ENCODE measurements at regions not wholly inside any gene's neighbourhood (a gene's known extent, or its start where the extent isn't known, plus 50 kb on each side); places are given as distances from the start of the nearest gene placed in this dataset.

DNA sequence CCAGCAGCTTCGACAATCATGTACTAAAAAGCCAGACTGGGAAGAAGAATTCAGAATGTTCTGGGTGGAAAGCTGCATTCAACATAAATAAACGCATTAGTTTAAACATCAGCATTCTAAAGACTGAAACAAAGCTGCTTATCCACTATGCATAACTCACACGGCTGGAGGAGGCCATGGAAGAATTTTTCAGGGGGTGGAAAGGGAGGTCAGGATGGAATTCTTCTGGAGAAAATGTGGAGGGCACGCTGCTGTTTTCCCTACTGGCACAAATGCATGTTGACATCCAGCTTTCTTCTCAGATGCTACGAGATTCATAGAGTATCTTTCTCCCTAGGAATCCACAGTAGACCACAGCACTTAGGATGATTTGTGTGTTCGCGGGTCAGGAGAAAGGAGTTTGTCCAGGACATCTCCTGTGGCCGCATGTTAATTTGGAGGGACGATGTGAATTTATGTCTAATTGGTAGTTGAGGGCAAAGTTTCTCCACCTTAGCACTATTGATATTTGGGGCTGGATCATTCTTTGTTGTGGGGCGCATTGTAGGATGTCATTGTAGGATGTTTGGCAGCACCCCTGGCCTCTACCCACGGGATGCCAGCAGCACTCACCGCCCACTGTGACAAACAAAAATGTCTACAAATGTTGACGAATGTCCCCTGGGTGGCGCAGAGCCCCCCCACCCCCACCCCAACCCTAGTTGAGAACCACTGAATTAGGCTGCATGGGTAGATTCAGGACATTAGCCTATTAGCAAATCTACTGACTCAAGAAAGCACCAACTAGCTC is 86.5 kb upstream of the KAZN start:
- no peak for ATAC-seq

DNA sequence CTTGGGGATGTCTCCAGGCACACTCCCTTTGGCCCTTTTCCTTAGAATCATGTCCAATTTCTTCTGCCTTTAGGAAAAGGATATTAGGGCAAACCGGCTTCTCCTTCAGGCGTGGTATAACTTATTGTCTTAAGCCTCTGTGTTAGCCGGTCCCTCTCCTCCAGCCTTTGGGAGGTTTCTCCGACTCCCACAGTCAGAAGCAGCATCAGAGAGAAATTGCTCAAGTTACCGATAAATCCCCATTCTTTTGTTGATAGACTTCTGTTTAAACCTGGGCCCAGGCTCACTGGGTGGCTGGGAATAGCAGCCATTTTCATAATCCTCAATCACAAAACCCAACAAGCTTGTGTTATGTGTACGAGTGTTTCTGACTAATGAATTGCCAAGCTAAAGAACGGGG is 85.4 kb upstream of the KAZN start:
- intact Hi-C loops (cut with DNase I), result no loop called here
- DNase-seq (no peak), ATAC-seq (no peak)

More for the DNA sequence above, 86.5 kb upstream of the KAZN start:
- DNase-seq, result no peak
- intact Hi-C loops (cut with DNase I), result no loop called here

DNA sequence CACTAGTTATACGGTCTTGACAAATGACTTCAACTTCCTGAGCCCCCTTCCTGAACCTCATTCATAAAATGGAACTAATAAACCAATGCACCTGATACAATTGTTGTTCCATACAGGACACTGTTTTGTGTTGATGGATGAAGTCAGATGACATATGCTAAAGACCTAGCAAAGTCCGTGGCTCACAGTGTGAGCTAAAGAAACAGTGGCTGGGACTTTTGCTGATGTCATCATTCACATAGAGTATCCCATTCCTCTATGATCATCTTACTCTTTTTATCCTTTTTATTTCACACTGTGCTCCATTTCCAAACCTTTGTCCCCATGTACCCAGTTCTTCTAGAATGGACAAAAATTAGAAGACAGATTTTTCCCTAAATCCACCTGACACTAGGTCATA is 83.7 kb upstream of the KAZN start:
- no peak for DNase-seq
- intact Hi-C loops (cut with DNase I), result no loop called here
- no peak for ATAC-seq

DNA sequence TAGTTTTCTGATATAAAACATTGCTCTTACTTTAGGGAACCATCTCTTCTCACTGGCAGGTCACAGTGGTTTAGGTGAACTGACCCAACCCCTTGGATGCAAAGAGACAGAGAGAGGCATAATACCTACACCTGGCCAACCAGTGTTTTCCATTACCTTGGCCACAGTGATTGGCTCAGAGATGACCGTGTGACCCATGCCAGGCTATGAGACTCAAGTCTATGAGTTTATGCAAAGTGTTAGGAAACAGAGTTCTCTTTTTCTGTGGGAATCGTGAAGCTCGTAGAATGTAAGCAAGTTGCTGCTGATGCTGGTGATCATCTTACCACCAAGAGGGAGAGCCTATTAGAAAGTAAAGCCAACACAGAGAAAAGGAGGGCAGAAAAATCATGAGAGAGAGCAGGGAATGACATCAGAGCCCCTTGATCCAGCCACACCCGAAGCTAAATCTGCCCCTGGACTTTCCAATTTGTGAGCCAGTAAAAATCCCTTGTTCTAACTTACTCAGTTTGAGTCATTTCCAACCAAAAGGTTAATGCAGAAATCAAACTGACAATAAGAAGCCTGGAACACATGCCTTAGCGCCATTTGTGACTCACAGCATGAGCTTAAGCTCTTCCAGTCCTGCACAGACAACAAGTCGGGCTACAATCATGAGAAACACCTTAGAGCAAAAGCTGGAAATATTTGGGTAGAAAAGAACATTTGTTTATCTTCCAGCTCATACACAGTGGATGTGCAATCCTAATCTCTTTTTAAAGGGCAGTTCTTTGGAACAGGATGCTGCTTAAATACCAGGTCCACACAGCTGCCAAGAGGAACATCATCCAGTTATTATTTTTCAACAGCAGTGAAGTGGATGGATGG is 81.3 kb upstream of the KAZN start:
- DNase-seq, result peak; percentile 55
- intact Hi-C loops (cut with DNase I), result no loop called here

DNA sequence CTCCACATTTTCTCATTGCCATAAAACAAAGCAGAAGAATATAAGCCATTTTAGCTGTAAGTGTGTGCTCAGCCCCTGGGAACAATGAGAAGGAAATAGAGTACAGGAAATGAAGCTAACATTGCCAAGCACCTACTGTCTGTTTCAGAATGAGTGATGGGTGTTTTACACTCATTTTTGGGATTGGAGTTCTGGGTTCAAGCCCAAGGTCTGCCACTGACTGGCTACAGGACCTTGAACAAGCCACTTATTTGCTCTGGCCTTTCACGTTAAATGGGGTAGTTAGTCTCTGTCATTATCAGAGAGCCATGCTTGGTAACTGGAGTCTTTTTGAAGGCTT is 80.7 kb upstream of the KAZN start:
- intact Hi-C loops (cut with DNase I), result no loop called here
- DNase-seq (no peak), ATAC-seq (no peak)

More for the DNA sequence above, 81.3 kb upstream of the KAZN start:
- peak; percentile 53 to 87 for ATAC-seq

DNA sequence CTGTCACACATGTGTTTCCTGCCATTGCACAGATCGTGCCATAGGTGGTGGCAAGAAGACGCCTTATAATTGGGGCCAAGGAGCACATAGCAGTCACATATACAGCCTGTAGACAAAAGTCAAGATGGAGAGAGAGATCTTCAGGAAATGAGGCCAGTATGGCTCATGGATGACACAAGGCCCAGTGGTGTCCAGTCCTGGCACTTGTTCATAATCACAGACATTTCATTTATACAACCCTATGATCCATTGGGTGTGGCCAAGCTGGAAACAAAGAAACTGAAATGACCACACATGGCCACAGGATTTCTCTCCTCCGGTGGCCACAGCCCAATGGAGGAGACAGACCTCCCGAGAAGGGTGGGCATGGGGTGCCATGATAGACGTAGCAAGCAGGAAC is 78.5 kb upstream of the KAZN start:
- DNase-seq (no peak), ATAC-seq (no peak)
- intact Hi-C loops (cut with DNase I), result no loop called here

DNA sequence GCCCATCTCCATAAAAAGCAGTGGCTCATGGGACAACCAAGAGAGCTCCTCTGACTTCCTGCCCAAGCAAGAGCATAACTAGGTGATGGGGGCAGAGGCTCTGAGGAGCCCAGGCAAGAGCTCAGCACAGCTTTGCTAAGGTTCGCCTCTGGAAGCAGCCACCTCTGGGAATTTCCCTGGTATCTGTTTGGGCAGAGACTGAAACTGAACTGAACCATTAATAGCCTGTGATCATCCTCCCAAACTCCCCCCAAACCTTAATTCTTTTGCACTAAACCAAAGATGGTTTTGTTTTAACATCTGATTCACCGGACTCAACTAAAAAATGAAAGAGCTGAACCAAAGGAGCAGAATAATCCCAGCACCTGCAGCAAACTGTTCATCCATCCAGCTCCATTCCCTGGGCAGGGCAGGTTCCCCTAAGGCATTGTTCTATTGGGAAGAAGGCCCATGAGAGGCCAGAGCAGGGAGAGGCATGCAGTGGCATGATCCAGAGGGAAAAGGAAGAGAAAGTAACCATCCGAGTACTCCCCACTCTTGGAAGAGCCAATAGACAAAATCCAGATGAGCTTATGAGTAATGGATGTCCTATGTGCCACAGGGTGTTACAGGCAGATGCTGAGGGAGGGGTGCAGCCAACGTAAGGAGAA is 77.8 kb upstream of the KAZN start:
- intact Hi-C loops (cut with DNase I), result no loop called here
- no peak for DNase-seq
- ATAC-seq, result no peak

DNA sequence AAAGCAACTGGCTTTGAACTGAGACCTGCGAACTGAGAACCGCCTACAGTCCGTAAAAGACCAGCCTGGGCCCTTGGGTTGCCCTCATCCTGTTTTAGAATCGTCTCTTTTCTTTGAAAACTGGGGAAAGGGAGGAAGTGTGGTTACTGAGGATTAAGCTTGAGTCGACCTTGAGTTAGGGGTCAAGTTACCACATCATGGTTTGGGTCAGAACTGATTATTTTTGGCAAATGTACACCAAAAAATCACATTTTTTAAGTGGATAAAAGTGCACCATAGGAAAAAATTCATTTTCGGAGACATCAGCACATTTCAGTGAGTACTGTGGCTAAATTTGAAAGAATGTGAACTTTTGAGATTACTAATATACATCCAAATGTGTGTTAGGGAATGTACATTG is 76.9 kb upstream of the KAZN start:
- peak; percentile 5 to 18 for ATAC-seq
- DNase-seq, result no peak
- intact Hi-C loops (cut with DNase I), result no loop called here

DNA sequence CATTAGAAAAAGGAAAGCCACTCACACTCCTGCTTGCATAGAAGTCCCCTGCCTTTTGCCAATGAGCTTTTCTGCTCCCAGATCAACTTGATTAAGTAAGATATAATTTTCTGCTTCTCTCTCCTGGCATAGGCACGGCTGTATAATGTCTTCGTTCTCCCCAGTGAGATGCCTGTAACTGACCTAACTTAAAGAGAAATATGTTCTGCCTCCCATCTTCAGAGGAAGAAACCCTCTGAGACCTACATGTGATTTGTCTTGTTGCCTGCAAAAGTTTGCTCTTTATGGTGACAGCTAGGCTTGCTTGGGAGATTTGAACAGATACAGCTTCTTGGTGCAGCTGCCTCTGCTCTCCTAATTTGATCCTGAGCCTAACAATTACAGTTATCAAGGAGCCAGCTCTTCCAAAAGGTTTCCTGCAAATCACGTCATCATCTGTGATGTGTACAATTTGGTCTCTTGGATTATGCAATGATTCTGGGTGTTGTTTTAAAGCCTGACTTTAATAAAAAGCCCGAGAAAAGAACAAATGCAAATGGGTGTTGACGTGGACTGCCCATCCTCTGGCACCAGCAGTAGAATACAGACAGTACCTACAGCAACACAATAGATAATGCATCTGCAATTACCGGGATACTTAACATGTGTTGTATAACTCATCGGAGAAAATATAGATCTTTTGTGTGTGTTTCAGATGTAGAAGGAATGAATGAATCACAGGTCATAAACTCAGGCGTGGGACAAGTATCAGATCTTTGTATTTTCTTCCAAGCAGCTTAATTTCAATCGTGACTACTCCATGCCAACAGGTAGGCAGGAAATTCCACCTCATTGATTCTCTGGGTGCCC is 76.2 kb upstream of the KAZN start:
- no peak for DNase-seq
- peak; percentile 58 to 68 for ATAC-seq
- intact Hi-C loops (cut with DNase I), result no loop called here

DNA sequence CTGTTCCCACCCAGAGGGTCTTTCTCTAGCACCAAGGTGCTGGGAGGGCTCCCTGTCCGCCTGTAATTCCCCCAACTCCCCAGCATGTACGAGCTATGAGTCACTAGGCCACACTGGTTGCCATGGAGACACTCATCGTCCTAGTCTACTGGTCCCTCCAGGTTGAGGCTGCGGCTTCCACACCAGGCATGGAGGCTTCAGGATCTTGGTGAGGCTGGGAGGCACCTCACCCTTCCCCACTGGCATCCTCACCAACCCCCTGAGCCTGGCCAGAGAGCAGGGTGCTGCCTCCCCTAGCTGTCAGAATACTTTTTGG is 75.6 kb upstream of the KAZN start:
- ATAC-seq (peak in 1 of 2 donors; percentile 84), DNase-seq (peak; percentile 53)
- intact Hi-C loops (cut with DNase I), result no loop called here

DNA sequence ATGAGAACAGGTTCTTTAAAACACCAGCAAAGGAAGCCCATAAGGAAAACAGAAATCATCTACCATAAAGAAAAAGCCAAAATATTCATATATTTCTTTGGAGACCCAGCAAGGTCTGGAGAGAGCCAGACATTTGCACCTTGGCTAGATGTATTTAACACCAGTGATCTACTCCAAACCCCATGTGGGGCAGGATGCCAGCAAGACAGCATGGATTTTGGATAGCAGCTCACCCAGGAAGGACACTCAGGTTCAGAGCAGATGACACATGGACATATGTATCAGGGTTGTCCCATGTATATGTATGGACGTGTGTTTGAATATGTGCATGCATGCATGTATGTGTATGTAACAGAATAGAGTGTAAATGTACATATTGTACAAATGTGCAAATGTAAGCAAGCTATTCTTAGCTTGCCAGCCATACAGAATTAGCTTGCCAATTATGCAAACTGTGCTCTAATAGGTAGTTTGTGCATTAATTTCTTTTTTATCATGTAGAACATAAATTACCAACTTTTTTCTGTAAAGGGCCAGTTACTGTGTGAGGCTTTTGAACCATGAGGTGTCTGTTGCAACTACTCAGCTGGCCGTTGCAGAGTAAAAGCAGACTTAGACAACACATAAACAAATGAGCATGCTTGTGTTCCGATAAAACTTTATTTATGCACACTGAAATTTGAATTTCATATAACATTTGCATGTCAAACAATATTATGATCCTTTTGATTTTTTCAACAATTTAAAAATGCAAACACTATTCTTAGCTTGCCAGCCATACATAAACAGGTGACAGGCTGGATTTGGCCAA is 73.5 kb upstream of the KAZN start:
- intact Hi-C loops (cut with DNase I), result no loop called here
- DNase-seq (no peak), ATAC-seq (no peak)

DNA sequence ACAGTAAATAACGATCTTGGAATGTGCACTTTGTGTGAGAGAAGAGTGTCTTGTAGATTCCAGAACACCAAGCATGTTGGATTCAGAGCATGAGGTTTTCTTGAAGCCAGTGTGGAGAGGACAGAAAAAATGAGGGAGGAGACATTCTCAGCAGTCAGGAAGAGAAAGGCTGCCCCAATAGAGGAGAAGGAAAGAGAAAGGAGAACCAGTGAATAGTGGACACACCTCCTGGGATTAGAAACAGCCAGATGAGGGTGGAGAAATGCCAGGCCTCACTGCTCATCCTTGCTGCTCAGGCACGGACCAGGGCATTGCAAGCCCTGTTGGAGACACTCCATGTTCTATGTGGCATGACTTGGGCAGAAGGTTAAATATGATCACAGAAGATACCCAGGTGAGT is 69.0 kb upstream of the KAZN start:
- intact Hi-C loops (cut with DNase I), result no loop called here
- ATAC-seq (no peak), DNase-seq (no peak)

DNA sequence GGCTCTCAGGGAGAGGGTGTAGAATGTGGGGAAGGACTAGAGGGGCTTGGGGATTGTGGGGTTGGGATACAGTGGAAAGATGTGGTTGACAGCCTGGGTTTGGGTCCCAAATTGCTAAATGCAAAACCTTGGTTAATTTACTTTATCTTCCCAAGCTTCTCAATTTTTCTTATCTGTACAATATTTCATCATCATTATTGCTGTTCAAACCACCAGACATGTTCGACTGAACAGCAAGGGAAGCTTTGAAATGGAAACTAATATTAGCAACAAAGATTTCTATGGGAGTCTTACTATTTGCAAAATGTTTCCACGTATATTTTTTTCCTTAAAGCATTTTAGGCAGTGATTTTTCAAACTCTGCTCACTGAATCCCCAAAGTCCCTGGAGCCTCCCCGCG is 67.0 kb upstream of the KAZN start:
- intact Hi-C loops (cut with DNase I), result no loop called here
- ATAC-seq (no peak), DNase-seq (no peak)

DNA sequence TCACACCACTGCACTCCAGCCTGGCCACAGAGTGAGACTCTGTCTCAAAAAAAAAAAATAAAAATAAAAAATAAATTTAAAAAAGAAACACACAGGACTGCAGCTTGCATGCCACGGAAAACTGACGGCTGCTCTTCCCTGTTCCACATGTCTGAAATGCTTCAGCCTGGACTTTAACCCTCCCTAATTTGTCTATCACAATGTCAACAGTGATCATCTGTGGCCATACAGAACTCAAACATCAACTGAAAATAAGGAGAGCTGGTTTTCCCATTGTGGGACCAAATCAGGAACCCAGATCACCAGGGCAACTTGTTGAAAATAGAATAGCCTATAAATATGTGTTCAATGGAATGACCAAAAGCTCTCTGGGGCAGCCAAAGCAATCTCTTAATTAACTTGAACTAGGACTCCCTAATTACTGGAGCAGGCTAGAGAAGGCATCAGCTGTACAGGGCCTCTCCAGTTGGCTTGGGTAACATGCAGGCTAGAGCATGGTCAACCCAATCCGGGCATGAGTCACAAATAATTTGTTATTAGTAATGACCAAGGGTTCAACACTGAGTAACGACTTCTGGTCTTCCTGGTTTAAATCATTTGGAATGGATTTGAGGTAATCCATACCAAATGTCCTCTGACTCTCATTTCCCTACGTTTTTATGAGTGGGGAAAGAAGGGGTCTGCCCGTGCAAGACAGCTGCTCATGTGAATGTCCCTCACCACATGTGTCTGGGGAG is 62.7 kb upstream of the KAZN start:
- ATAC-seq (no peak), DNase-seq (no peak)
- intact Hi-C loops (cut with DNase I), result no loop called here

DNA sequence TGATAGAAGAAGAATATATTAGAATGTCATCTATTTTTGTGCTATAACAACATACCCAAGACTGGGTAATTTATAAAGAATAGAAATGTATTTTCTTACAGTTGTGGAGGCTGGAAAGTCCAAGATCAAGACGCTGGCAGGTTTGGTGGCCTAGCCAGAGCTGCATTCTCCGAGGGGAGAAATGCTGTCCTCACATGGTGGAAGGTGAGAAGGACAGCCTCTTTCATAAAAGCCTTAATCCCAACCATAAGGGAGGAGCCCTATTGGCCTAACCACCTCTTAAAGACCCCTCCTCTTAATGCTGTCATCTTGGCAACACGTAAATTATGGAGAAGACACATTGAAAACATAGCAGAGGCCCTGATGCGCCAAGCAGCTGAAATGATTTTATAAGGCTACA is 60.1 kb upstream of the KAZN start:
- ATAC-seq (no peak), DNase-seq (no peak)
- intact Hi-C loops (cut with DNase I), result no loop called here

DNA sequence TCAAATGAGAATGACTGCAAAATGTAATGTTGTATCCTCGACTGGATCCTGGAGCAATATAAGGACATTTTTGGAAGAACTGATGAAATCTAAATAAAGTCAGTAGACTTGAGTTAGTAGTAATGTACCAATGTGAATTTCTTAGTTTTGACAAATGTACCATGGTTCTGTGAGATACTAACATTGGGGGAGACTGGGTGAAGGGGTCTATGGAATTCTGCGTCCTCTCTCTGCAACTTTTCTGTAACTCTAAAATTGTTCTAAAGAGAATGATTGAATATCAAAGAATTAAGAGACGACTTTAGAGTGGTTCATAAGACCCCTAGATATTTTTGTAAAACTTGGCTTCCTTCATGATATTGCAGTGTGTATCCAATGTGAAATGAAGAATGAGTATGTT is 59.2 kb upstream of the KAZN start:
- DNase-seq, result no peak
- no peak for ATAC-seq
- intact Hi-C loops (cut with DNase I), result no loop called here

DNA sequence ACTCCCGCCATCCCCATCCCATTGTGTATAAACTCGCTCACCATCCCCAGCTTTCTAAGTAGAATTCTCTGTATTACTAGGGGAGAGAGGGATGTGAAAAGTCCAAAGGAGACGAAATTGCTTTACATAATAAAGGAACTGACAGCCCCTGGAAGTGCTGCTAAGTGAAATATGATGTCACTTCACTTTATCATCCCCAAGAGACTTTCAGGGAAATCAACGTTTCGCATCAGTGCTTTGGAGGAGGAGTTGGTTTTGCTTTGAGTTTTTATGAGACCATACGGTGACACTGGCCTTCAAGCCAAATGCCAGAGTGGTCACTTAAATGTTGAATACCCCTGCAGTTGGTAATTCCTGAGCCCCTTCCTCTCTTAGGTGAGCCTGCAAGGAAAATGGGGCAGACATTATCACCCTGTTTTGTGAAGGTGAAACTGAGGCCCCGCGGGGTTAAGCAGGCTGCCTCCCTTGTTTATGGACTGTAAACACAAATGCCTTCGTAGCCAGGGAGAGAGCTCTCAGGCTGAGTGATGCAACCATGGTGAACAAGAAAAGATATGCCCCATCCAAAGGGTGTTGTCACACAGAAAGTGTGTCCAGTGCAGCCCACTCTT is 58.4 kb upstream of the KAZN start:
- DNase-seq (no peak), ATAC-seq (no peak)
- intact Hi-C loops (cut with DNase I), result no loop called here

DNA sequence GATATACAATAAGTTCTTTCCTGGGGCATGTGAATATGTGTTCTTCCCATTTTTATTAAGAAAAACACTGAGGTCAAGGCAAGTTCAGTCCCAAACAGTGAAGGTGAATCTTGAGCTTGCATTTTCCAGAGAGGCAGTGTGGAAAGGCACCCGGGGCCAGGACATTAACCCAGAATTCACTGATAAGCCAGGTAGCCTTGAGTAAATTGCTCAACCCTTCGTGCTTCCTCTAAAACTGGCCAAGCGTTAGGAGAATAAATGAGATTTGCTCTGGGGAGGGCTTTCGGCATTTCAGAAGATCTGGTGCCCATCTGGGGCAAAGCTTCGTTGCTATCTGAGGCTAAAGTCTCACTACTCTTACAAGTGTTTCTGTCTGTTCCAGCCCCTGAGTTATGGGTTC is 57.1 kb upstream of the KAZN start:
- intact Hi-C loops (cut with DNase I), result no loop called here
- DNase-seq (no peak), ATAC-seq (no peak)

Data from left cardiac atrium (tissue), 4 donors.